B cell (primary cell): ENCODE measurements at regions not wholly inside any gene's neighbourhood (a gene's known extent, or its start where the extent isn't known, plus 50 kb on each side); places are given as distances from the start of the nearest gene placed in this dataset.

ENCODE experiments used
- ATAC-seq: fragments of 200-7000 bp; cut with Tn5 transposase; one replicate; pipeline ENCODE4 v1.10.0; 2021; ENCODE audit warnings: low read depth, mild to moderate bottlenecking, moderate number of reproducible peaks, moderate library complexity
- CTCF ChIA-PET: fragments of 350-600 bp; sonication (Branson Sonifier 250); formaldehyde crosslinking; loops from one replicate; lab custom pipeline; 2021; ENCODE audit warnings: antibody characterized with exemption, inconsistent platforms; lab: Charles Lee
- POLR2A ChIA-PET: fragments of 350-600 bp; sonication (Branson Sonifier 250); formaldehyde crosslinking; loops from one replicate; lab custom pipeline; 2021; ENCODE audit warnings: antibody characterized with exemption; lab: Charles Lee
- DNase-seq: peaks from one replicate; pipeline ENCODE4 v3.0.0; 2013
- H2AFZ ChIP-seq: 2 replicates; pipeline ENCODE4 v1.6.1; 2012; ENCODE audit warnings: mild to moderate bottlenecking, low read depth, low read length; ENCODE audit not compliant: insufficient read depth, poor library complexity, severe bottlenecking
- H3K27ac ChIP-seq, 2 donors: 1 replicate in 1 of 2; 2 replicates in 1 of 2; pipeline ENCODE4 v1.5.1; 2012 to 2013; ENCODE audit warnings: low read length in 2 of 2, mild to moderate bottlenecking in 2 of 2, moderate library complexity in 1 of 2
- H3K27me3 ChIP-seq, 4 experiments: fragments of 200-600 bp in 1 of 4; sonication (generic) in 1 of 4; replicated peaks in 1 of 4; 1 replicate in 2 of 4; 2 replicates in 2 of 4; pipeline versions ENCODE4 v1.6.1 to v1.7.0; 2013 to 2016; ENCODE audit warnings: low read length in 3 of 4, mild to moderate bottlenecking in 2 of 4, mixed read lengths in 1 of 4, moderate library complexity in 1 of 4; ENCODE audit not compliant: insufficient read depth in 4 of 4, control insufficient read depth in 3 of 4; ENCODE audit errors: control extremely low read depth in 1 of 4
- H3K36me3 ChIP-seq, 2 experiments: replicated peaks in 1 of 2; 1 replicate in 1 of 2; 2 replicates in 1 of 2; pipeline versions ENCODE4 v1.6.1 to v1.7.1; 2013; ENCODE audit warnings: low read length in 1 of 2; ENCODE audit not compliant: insufficient read depth in 2 of 2, control insufficient read depth in 1 of 2; ENCODE audit errors: control extremely low read depth in 1 of 2, extremely low read depth in 1 of 2
- H3K4me1 ChIP-seq, 2 donors: fragments of 200-600 bp in 1 of 2; sonication (generic) in 1 of 2; 1 replicate in 1 of 2; 2 replicates in 1 of 2; pipeline versions ENCODE4 v1.5.1 to v1.6.1; 2013 to 2017; ENCODE audit warnings: low read length in 2 of 2; ENCODE audit not compliant: control insufficient read depth in 2 of 2, insufficient read depth in 2 of 2
- H3K4me2 ChIP-seq: replicated peaks from 2 replicates; pipeline ENCODE3; 2012; ENCODE audit warnings: mild to moderate bottlenecking, low read depth, low read length; ENCODE audit not compliant: poor library complexity, severe bottlenecking
- H3K4me3 ChIP-seq, 5 experiments: fragments of 200-600 bp in 1 of 5; sonication (generic) in 1 of 5; 1 replicate in 3 of 5; 2 replicates in 2 of 5; pipeline versions ENCODE4 v1.5.1 to v1.7.0; 2011 to 2016; ENCODE audit warnings: low read length in 4 of 5, mild to moderate bottlenecking in 4 of 5, low read depth in 2 of 5, control low read depth in 1 of 5, moderate library complexity in 1 of 5; ENCODE audit not compliant: insufficient read depth in 1 of 5; ENCODE audit errors: control extremely low read depth in 1 of 5, extremely low read depth in 1 of 5
- H3K79me2 ChIP-seq: fragments of 200-600 bp; sonication (generic); one replicate; pipeline ENCODE4 v1.6.0; 2016; ENCODE audit warnings: low read length; ENCODE audit not compliant: control insufficient read depth, insufficient read depth
- H3K9ac ChIP-seq: fragments of 200-600 bp; sonication (generic); 2 replicates; pipeline ENCODE4 v1.6.1; 2017; ENCODE audit warnings: mild to moderate bottlenecking, low read length, moderate library complexity
- H3K9me3 ChIP-seq, 3 donors: one replicate each; pipeline versions ENCODE4 v1.6.1 to v1.7.1; 2013; ENCODE audit warnings: low read length in 2 of 3; ENCODE audit not compliant: control insufficient read depth in 2 of 3, insufficient read depth in 1 of 3; ENCODE audit errors: control extremely low read depth in 1 of 3
- H4K20me1 ChIP-seq: 2 replicates; pipeline ENCODE4 v1.6.0; 2012; ENCODE audit warnings: mild to moderate bottlenecking, low read length; ENCODE audit not compliant: insufficient read depth, control insufficient read depth, poor library complexity, severe bottlenecking
- H3K27ac Mint-ChIP-seq: one replicate; pipeline ENCODE4 v1.8.0; 2021; ENCODE audit warnings: mixed read lengths
- H3K27me3 Mint-ChIP-seq: one replicate; pipeline ENCODE4 v1.8.0; 2021; ENCODE audit warnings: mixed read lengths
- H3K4me1 Mint-ChIP-seq: one replicate; pipeline ENCODE4 v1.8.0; 2021; ENCODE audit warnings: mixed read lengths
- H3K4me3 Mint-ChIP-seq: one replicate; pipeline ENCODE4 v1.8.0; 2021; ENCODE audit warnings: mixed read lengths
- H3K9me3 Mint-ChIP-seq: one replicate; pipeline ENCODE4 v1.8.0; 2022; ENCODE audit warnings: mixed read lengths; ENCODE audit not compliant: insufficient read depth
- CTCF ChIP-seq: fragments of 200-600 bp; IDR thresholded peaks from one replicate; pipeline ENCODE4 v1.8.0; 2022; ENCODE audit warnings: antibody characterized with exemption, mild to moderate bottlenecking
- EZH2 ChIP-seq: IDR thresholded peaks from 2 replicates; pipeline ENCODE4 v1.6.1; 2012; ENCODE audit warnings: borderline replicate concordance, low read depth, mild to moderate bottlenecking, moderate library complexity, low read length; ENCODE audit not compliant: insufficient read depth, poor library complexity, severe bottlenecking
- WGBS: methylation state at CpG from one replicate; pipeline ENCODE4 v1.1.5; 2013; ENCODE audit warnings: missing lambda C conversion rate; ENCODE audit not compliant: insufficient coverage; 5-methylcytosine and 5-hydroxymethylcytosine counted together
- intact Hi-C: fragments of 100-400 bp; cut with micrococcal nuclease; formaldehyde crosslinking; loops from one replicate; pipeline ENCODE4 v1.10.0; 2022

- POLR2A ChIA-PET: no interaction called here
- WGBS: no CpG with 5 or more reads among the region's 1 CpG
- Histone ChIP-seq H3K36me3 (no peaks in the 10 kb centered on the region), H3K9ac (no peak overlapping the region), H2AFZ (no peak overlapping the region), H3K27ac (no peak overlapping the region), H3K9me3 (no peaks in the 10 kb centered on the region), H3K27me3 (peaks cover 0 to 2% (median 0%) of the 10 kb centered on the region in 4 experiments), H3K4me3 (no peak overlapping the region), H3K4me2 (no peak overlapping the region), H3K4me1 (no peaks in the 10 kb centered on the region), H3K79me2 (no peaks in the 10 kb centered on the region), H4K20me1 (no peaks in the 10 kb centered on the region)
- no peak for ATAC-seq
- CTCF ChIA-PET: no interaction called here
- no peaks in the 10 kb centered on the region for H3K9me3 Mint-ChIP-seq
- DNase-seq: no peak
- TF ChIP-seq EZH2: no peak
- no peak for TF ChIP-seq CTCF
- intact Hi-C loops: no loop called here
- H3K27me3 Mint-ChIP-seq: peaks cover 8% of the 10 kb centered on the region
- H3K4me3 Mint-ChIP-seq: no peak overlapping the region
- no peak overlapping the region for H3K27ac Mint-ChIP-seq
- H3K4me1 Mint-ChIP-seq: no peaks in the 10 kb centered on the region
These were observed 292.5 kb downstream of the ARPP21 start for GRCh38 chr3:35931867-35932266.

DNA sequence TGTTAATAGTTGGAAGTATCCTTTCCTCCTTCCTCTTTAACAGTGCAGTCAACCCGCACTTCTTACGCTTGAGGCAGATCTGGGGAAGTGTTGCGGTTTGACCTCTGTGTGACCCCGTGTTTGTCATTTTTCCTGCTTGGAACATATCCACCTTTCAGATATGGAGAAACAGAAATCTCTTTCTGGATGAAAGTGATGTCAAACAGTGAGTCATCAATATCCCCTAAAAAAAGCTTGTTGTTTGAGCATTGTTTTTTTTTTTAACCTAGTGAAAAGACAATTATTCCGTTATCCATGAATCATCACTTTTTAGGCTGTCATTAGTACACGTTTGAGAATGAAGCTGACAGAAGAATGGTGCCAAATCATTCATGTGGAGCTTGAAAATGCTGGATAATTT is 293.7 kb downstream of the ARPP21 start:
- Histone ChIP-seq H3K9me3 (no peaks in the 10 kb centered on the region), H2AFZ (no peak overlapping the region), H3K4me1 (no peaks in the 10 kb centered on the region), H3K27me3 (peaks cover 0 to 2% (median 0%) of the 10 kb centered on the region in 4 experiments), H3K27ac (no peak overlapping the region), H3K4me3 (no peak overlapping the region), H3K36me3 (no peaks in the 10 kb centered on the region), H3K79me2 (no peaks in the 10 kb centered on the region), H3K9ac (no peak overlapping the region), H3K4me2 (no peak overlapping the region), H4K20me1 (no peaks in the 10 kb centered on the region)
- Mint-ChIP-seq H3K27me3 (peaks cover 8% of the 10 kb centered on the region), H3K27ac (no peak overlapping the region), H3K4me1 (no peaks in the 10 kb centered on the region), H3K9me3 (no peaks in the 10 kb centered on the region), H3K4me3 (no peak overlapping the region)
- WGBS: 14% methylated on average over 1 of the region's 6 CpGs
- TF ChIP-seq CTCF (no peak), EZH2 (no peak)
- POLR2A ChIA-PET: no interaction called here
- ATAC-seq: no peak
- intact Hi-C loops: no loop called here
- no peak for DNase-seq
- CTCF ChIA-PET: no interaction called here
